CD4-positive, alpha-beta T cell treated with Interferon gamma for 1 hour (primary cell): ENCODE measurements at regions not wholly inside any gene's neighbourhood (a gene's known extent, or its start where the extent isn't known, plus 50 kb on each side); places are given as distances from the start of the nearest gene placed in this dataset.
"Not testable (repeated sequence)": the region's sequence is repeated elsewhere in the genome, so short reads cannot be mapped to it uniquely, and the experiment has no call there.

Source experiments
- DNase-seq: peaks from one replicate; pipeline ENCODE4 v3.0.0-alpha.2; 2020

- no peak for DNase-seq
Observed at GRCh38 chr14:104390941-104391901, 188.3 kb upstream of the C14orf180 start.

DNA sequence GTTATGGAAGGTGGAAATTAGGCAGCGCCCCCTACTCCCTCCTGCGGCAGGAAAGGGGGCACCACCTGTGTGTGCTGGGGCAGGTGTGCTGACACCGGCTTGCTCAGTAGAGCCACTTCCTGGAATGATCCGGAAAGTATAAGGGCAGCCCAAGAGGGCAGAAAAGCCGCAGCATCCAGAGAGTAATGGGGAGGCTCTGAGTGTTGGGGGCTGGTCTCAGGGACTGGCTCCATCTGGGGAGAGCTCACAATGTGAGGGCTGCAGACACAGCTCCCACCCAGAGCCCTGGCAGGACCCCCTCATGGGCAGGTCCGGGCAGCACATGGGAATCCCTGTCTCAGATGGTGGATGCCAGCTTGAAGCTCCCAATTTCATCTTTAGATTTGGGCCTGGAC lies 187.6 kb upstream of the C14orf180 start:
- peak; percentile 14 for DNase-seq

DNA sequence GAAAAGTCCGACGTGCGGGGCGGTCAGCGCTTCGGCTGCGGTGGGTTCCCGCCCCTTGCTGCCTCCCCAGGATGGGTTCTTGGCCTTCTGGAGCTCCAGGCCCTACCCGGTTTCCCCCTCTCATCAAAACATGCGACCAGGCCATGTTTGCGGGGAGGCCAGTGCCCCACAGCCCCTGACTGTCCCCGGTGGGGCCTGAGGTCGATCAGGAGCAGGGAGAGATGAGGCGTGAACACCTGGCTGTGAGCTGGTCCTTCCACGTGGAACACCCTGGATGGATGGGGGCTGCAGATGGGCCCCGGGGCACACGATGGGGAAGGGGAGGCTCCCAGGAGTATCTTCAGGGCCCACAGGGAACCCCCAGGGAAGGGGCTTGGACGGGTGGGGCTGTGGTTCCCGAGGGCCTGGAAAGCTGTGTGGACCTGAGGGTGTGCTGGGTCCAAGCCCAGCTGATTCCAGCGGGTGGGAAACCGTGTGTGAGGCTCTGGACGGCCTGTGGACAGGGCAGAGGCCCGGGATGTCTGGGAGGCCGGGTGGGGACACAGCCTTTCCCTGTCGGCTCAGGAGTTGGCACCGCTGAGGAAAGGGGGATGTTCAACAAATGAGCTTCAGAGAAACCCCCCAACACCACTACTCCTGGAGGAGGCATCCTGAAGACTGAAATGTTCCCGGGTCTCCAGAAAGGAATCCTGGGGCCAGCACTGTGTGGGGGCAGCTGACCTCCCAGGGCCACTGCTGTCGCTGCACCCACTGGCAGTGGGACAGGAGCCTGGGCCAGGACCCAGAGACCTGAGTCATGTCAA lies 187.0 kb upstream of the C14orf180 start:
- DNase-seq, result no peak

DNA sequence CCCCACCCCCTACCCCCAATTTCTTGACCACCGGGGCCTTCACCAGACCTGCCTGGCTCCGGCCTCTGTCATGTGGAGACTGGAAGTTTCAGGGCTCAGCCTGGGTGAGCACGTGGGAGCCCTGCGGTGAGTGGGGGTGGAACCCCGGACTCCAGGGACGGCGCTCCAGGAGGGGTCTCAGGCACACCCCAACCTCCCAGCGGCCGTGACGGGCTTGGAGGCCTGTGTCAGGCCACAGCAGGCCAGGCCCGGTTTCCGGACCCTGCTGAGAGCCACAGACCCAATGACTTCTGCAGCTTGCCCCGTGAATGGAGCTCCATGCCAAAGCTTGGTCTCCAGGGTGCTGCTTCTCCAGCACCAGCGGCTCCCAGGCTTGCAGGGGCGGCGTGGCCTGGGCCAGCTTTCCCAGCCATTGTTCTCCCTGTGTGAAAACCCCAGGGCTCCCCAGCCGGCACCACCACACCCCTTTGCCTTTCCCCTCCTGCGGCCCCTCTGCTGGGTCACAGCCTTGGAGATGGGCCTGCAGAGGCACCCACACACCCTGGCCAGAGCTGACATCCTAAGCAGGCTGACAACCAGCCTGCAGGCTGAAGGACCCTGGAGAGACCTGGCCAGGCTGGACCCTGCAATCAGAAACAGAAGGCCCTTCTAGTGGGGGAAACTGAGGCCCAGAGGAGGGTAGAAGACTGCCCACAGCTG lies 186.2 kb upstream of the C14orf180 start:
- no peak for DNase-seq

- DNase-seq, result peak; percentile 75
Observed at GRCh38 chr14:104393898-104394381, 185.6 kb upstream of the C14orf180 start.

DNA sequence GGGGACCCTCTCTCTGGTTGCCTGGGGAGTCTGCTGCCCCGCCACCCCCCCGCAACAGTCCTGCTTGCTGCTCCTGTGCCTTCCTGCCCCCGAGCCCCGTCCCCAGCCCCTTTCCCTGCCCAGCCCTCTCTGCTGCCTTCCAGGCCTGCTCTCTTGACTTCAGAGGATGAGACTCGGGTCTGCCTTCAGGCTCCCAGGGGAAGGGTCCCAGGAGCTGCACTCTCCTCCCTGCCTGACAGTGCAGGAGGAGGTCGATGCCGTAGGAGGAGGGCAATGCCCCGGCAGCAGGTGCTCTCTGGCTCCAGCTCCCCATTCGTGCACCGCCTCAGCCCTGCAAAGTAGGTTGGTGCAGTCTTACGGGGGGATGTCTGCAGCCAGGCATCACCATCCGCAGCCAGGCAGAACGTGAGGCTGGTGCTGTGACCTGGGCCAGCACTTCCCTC lies 185.1 kb upstream of the C14orf180 start:
- DNase-seq, result no peak

DNA sequence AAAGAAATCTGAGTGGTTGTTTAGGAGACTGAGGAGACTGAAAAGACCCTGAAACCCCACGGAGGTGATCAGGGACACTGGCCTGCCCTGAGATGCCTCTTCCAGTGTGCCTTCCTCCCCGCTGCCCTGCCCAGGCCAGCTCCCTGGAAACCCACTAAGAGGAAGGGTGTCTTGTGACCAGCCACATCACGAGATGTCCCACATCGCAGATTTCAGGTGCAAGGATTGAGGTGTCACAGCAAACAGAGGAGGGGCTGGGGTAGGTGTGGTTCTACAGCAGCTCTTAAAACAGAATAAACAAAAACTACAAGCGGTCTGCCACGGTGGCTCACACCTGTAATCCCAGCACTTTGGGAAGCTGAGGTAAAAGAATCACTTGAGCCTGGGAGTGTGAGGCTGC lies 184.3 kb upstream of the C14orf180 start:
- DNase-seq, result no peak

- no peak for DNase-seq
Observed at GRCh38 chr14:104395941-104396681, 183.5 kb upstream of the C14orf180 start.

- no peak for DNase-seq
Observed at GRCh38 chr14:104396682-104397470, 182.7 kb upstream of the C14orf180 start.

DNA sequence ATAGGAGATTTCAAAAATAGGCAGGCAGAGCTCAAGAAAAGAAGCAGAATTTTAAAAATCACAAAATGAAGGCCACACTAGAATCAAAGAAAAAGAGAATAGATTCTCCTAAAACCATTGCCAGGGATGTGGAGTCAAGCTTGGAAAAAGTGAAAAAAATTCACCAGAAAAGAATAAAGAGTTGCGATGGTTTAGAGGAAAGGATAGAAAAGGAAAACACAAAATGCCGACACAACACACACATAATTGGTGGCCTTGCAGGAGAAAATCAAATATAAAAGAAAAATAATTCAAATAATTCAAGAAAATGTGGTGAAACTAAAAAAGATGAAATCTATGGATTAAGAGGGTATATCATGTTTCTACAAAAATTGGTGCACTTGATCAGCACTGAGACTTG lies 181.6 kb upstream of the C14orf180 start:
- no peak for DNase-seq

DNA sequence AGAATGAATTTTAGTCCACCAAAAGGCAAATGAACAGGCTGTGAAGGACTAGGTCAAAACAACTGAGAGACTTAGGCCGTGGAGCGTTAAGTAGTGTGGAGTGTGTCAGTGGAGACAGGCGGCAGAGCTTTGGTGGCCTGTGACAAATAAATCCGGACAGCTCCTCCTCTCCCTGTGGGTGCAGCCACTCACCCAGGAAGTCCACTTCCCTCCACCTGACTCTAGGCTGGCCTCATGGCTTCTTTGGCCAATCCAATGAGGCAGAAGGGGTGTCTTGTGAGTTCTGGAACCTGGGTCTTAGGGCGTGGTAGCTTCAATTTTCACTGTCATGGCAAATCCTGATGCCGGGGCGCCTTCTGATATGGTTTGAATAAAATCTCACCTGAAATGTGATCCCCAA lies 180.9 kb upstream of the C14orf180 start:
- no peak for DNase-seq

DNA sequence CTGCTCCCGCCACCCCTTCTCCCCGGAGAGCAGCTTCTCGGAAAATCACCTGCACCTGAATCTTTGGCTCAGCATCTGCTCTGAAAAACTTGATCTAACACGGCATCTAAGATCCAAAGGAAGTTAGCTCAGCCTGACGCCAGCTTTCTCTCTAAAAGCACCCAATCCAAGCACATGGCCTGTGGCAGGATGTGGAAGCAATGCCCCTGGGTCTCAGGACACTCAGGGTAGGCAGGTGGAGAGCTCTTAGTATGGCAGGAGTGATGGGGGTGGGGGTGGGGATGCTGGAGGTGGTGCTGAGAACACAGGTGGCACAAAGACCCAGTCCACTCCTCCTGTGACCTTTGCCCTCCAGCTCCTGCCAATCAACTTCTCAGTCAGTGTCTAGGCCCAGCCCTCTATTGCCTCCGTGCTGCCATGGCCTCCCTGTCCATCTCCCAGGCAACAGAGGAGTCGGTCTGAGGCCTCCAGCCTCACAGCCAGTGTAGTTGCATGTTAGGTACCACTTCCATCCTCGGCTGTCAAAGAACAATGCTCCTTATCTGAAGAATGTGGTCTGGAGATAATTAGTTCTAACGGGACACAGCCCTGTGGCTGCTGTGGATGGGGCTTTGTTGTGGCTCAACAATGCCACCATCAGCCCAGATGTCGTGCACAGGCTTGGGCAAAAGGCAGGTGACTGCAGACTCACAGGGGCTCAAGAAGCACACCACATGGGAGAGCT lies 180.0 kb upstream of the C14orf180 start:
- DNase-seq, result no peak

- DNase-seq, result no peak
Observed at GRCh38 chr14:104400355-104400754, 179.2 kb upstream of the C14orf180 start.

DNA sequence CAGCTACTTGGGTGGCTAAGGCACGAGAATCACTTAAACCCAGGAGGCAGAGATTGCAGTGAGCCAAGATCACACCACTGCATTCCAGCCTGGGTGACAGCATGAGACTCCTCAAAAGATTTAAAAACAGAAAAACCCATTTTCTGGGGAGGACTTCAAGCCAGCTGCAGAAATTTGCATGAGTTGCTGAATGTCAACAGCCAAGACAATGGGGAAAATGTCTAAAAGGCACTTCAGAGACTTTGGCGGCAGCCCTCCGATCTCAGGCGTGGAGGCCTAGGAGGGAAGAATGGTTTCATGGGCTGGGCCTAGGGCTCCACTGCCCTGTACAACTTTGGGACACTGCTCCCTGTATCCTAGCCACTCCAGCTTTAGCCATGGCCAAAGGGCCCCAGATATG lies 177.8 kb upstream of the C14orf180 start:
- no peak for DNase-seq

DNA sequence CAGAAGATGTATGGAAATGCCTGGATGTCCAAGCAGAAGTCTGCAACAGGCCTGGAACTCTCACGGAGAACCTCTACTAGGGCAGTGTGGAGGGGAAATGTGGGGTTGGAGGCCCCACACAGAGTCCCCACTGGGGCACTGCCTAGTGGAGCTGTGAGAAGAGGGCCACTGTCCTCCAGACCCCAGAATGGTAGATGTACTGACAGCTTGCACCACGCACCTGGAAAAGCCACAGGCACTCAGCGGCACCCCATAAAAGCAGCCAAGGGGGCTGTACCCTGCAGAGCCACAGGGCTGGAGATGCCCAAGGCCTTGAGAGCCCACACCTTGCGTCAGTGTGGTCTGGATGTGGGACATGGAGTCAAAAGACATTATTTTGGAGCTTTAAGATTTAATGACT lies 177.3 kb upstream of the C14orf180 start:
- DNase-seq, result not testable (repeated sequence)

DNA sequence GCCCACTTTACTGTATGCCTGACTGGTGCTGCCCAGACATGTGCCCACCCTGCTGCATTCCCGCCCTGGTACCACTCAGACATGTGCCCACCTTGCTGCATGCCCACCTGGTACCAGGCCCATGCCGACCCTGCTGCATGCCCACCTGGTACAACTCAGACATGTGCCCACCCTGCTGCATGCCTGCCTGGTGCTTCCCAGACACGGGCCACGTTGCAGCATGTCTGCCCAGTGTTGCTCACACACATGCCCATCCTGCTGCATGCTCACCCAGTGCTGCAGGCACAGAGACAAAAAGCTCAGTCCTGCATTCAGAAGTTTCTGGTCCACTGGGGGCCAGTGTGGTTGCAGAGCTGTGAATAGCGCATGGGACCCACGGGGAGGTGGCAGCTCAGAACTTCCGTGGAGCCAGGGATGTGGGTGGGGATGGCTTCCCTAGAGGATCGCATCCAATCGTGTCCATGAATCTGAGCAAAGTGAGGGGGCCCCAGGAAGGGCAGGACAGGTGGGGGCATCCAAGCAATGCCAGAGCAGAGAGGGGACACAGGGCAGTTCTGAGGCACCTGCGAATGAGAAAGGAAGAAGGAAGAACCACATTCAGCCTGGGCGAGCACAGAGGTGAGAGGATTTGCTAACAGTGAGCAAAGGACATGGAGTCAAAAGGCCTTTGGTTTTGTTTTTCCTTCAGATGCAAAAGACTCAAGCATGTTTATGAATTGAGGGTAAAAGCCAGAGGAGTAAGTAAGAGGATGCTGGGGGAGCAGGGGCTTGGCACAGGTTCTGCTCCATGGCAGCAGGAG lies 175.9 kb upstream of the C14orf180 start:
- no peak for DNase-seq

GRCh38 chr14:104404922-104405321 lies 174.6 kb upstream of the C14orf180 start:
- DNase-seq, result no peak

- DNase-seq, result no peak
Observed at GRCh38 chr14:104405360-104406226, 174.0 kb upstream of the C14orf180 start.

DNA sequence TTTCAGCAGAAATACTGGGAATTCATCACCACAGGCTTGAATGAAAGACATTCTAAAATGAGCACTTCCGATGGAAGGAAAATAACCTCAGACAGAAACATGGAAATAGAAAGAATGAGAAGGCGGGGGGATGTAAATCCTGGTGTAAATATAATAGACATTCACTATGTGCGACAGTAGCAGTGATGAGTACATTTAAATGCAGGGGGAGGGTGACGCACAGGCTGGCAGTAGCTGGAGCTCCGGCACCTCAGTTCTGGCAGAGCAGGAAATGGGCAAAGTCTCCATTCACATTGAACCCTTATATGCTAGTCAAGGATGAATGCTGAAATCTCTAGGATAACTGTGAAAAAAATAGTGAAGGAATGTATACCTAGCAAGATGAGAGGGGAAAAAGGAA lies 172.7 kb upstream of the C14orf180 start:
- no peak for DNase-seq
